Tibial nerve (tissue), 3 donors: ENCODE measurements at regions not wholly inside any gene's neighbourhood (a gene's known extent, or its start where the extent isn't known, plus 50 kb on each side); places are given as distances from the start of the nearest gene placed in this dataset.

Source experiments
- CTCF ChIP-seq, 5 experiments: fragments of 200-600 bp in 3 of 5; fragments of 450-650 bp in 2 of 5; sonication (generic) in 3 of 5; IDR thresholded peaks; one replicate each; pipeline ENCODE4 v1.5.1; 2016 to 2019; ENCODE audit warnings: antibody characterized with exemption in 5 of 5, mild to moderate bottlenecking in 3 of 5, moderate library complexity in 2 of 5
- POLR2A ChIP-seq, 2 donors: fragments of 450-650 bp; IDR thresholded peaks; one replicate each; pipeline ENCODE4 v1.6.1; 2017; ENCODE audit warnings: antibody characterized with exemption in 2 of 2, mild to moderate bottlenecking in 2 of 2, moderate library complexity in 2 of 2

GRCh38 chr6:170231293-170232185, 59.3 kb downstream of the DLL1 start:
- TF ChIP-seq CTCF (IDR thresholded peaks at IDR 0.05) (no peak), POLR2A (IDR thresholded peaks at IDR 0.05) (no peak)
